Neural cell (in vitro differentiated cells): ENCODE measurements at regions not wholly inside any gene's neighbourhood (a gene's known extent, or its start where the extent isn't known, plus 50 kb on each side); places are given as distances from the start of the nearest gene placed in this dataset.

Experiments used
- H2AFZ ChIP-seq: fragments of 200-600, 300-800 bp; sonication (generic), shearing (Covaris generic); 2 replicates; pipeline ENCODE4 v1.6.0; 2014; ENCODE audit warnings: low read depth, mild to moderate bottlenecking, antibody characterized with exemption, low read length, moderate library complexity
- H3F3A ChIP-seq: fragments of 200-600 bp; shearing (Covaris generic); 2 replicates; pipeline ENCODE4 v1.6.1; 2016; ENCODE audit warnings: mild to moderate bottlenecking, moderate library complexity, mixed read lengths, antibody characterized with exemption, low read length; ENCODE audit not compliant: insufficient read depth, poor library complexity, severe bottlenecking
- H3K27ac ChIP-seq: fragments of 200-600, 300-800 bp; sonication (generic), shearing (Covaris generic); 2 replicates; pipeline ENCODE4 v1.5.1; 2014; ENCODE audit warnings: mild to moderate bottlenecking, low read length, moderate library complexity
- H3K27me3 ChIP-seq: fragments of 300-800, 200-600 bp; sonication (generic), shearing (Covaris generic); 2 replicates; pipeline ENCODE4 v1.6.0; 2014; ENCODE audit warnings: mild to moderate bottlenecking, low read depth, low read length, moderate library complexity; ENCODE audit not compliant: insufficient read depth
- H3K36me3 ChIP-seq: fragments of 300-800, 200-600 bp; sonication (generic), shearing (Covaris generic); 2 replicates; pipeline ENCODE4 v1.5.1; 2014; ENCODE audit warnings: mild to moderate bottlenecking, antibody characterized with exemption, low read length, moderate library complexity; ENCODE audit not compliant: insufficient read depth
- H3K4me2 ChIP-seq: fragments of 300-800, 200-600 bp; sonication (generic), shearing (Covaris generic); 2 replicates; pipeline ENCODE4 v1.6.0; 2014; ENCODE audit warnings: mild to moderate bottlenecking, low read length
- H3K4me3 ChIP-seq: fragments of 300-800, 200-600 bp; sonication (generic), shearing (Covaris generic); 2 replicates; pipeline ENCODE4 v1.5.1; 2014; ENCODE audit warnings: mild to moderate bottlenecking, low read length, moderate library complexity
- H3K79me2 ChIP-seq: fragments of 200-600 bp; shearing (Covaris generic); replicated peaks from 2 replicates; pipeline ENCODE4 v1.6.0; 2014; ENCODE audit warnings: mild to moderate bottlenecking, low read length, moderate library complexity; ENCODE audit not compliant: insufficient read depth
- H3K9ac ChIP-seq: fragments of 300-800, 200-600 bp; sonication (generic), shearing (Covaris generic); 2 replicates; pipeline ENCODE4 v1.6.1; 2016; ENCODE audit warnings: mild to moderate bottlenecking, low read length, mixed read lengths
- H3K9me2 ChIP-seq: fragments of 200-600 bp; shearing (Covaris generic); 2 replicates; pipeline ENCODE4 v1.6.1; 2016; ENCODE audit warnings: mild to moderate bottlenecking, low read length, mixed read lengths; ENCODE audit not compliant: insufficient read depth
- H3K9me3 ChIP-seq: fragments of 200-600, 300-800 bp; sonication (generic), shearing (Covaris generic); 2 replicates; pipeline ENCODE4 v1.6.1; 2016; ENCODE audit warnings: mild to moderate bottlenecking, mixed run types, low read length, moderate library complexity, mixed read lengths
- H4K20me1 ChIP-seq: fragments of 200-600 bp; shearing (Covaris generic); 2 replicates; pipeline ENCODE4 v1.6.1; 2016; ENCODE audit warnings: mild to moderate bottlenecking, mixed run types; ENCODE audit not compliant: insufficient read depth
- CTCF ChIP-seq: fragments of 450-650 bp; IDR thresholded peaks from 2 replicates; pipeline ENCODE4 v1.5.1; 2014; ENCODE audit warnings: antibody characterized with exemption, mild to moderate bottlenecking, moderate library complexity; ENCODE audit not compliant: poor library complexity, severe bottlenecking
- EP300 ChIP-seq: fragments of 450-650 bp; conservative IDR thresholded peaks from 2 replicates; pipeline ENCODE4 v1.6.1; 2014; ENCODE audit warnings: antibody characterized with exemption, mild to moderate bottlenecking, moderate library complexity; ENCODE audit not compliant: poor library complexity, severe bottlenecking
- EZH2 ChIP-seq: fragments of 200-600, 300-800 bp; shearing (Covaris generic), sonication (generic); IDR thresholded peaks from 2 replicates; pipeline ENCODE4 v1.6.1; 2014; ENCODE audit warnings: antibody characterized with exemption, low read length, borderline replicate concordance, mild to moderate bottlenecking; ENCODE audit not compliant: insufficient read depth, poor library complexity, severe bottlenecking
- MXI1 ChIP-seq: fragments of 450-650 bp; conservative IDR thresholded peaks from 2 replicates; pipeline ENCODE4 v1.6.1; 2014; ENCODE audit warnings: antibody characterized with exemption, mild to moderate bottlenecking; ENCODE audit not compliant: poor library complexity, severe bottlenecking
- POLR2AphosphoS5 ChIP-seq: IDR thresholded peaks from 2 replicates; pipeline ENCODE4 v1.6.1; 2012
- RAD21 ChIP-seq: fragments of 450-650 bp; conservative IDR thresholded peaks from 2 replicates; pipeline ENCODE4 v1.6.1; 2014; ENCODE audit warnings: antibody characterized with exemption, mild to moderate bottlenecking, moderate library complexity
- SMC3 ChIP-seq: fragments of 450-650 bp; conservative IDR thresholded peaks from 2 replicates; pipeline ENCODE4 v1.6.1; 2014; ENCODE audit warnings: antibody characterized with exemption, mild to moderate bottlenecking, moderate library complexity; ENCODE audit not compliant: poor library complexity
- TAF1 ChIP-seq: IDR thresholded peaks from 2 replicates; pipeline ENCODE4 v1.6.1; 2012; ENCODE audit warnings: low read depth
- TF ChIP-seq, protein P1 (sequence below): IDR thresholded peaks from 2 replicates; pipeline ENCODE4 v1.6.1; 2012; ENCODE audit warnings: borderline replicate concordance

DNA sequence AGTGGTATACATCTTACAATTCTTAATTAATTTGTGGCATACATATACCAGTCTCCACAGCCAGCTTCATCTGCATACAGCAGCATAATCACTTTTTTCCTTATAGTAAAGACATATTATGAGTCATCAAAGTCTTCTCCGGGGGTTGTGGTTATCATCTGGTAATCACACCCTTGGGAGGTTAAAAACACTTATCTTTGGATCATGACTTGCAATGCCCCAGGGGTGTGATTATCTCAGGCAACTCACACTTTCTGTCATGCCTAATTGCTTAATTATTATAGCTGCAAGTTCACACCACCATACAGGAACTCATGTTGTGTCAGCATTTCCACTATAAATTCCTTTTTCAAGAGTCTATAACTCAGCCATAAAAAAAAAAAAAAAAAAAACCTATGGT is 218.4 kb downstream of the ANXA1 start:
- Histone ChIP-seq H3K27ac (no peak overlapping the region), H3F3A (no peaks in the 10 kb centered on the region), H3K27me3 (no peaks in the 10 kb centered on the region), H3K79me2 (no peaks in the 10 kb centered on the region), H3K9me2 (no peaks in the 10 kb centered on the region), H3K36me3 (no peaks in the 10 kb centered on the region), H3K4me3 (no peak overlapping the region), H4K20me1 (no peaks in the 10 kb centered on the region), H3K4me2 (no peak overlapping the region), H3K9me3 (no peaks in the 10 kb centered on the region), H2AFZ (no peak overlapping the region), H3K9ac (no peak overlapping the region)
- peak; percentile 22 for TF ChIP-seq POLR2AphosphoS5
- no peak for TF ChIP-seq SMC3
- no peak for TF ChIP-seq EZH2
- TF ChIP-seq, protein P1, sequence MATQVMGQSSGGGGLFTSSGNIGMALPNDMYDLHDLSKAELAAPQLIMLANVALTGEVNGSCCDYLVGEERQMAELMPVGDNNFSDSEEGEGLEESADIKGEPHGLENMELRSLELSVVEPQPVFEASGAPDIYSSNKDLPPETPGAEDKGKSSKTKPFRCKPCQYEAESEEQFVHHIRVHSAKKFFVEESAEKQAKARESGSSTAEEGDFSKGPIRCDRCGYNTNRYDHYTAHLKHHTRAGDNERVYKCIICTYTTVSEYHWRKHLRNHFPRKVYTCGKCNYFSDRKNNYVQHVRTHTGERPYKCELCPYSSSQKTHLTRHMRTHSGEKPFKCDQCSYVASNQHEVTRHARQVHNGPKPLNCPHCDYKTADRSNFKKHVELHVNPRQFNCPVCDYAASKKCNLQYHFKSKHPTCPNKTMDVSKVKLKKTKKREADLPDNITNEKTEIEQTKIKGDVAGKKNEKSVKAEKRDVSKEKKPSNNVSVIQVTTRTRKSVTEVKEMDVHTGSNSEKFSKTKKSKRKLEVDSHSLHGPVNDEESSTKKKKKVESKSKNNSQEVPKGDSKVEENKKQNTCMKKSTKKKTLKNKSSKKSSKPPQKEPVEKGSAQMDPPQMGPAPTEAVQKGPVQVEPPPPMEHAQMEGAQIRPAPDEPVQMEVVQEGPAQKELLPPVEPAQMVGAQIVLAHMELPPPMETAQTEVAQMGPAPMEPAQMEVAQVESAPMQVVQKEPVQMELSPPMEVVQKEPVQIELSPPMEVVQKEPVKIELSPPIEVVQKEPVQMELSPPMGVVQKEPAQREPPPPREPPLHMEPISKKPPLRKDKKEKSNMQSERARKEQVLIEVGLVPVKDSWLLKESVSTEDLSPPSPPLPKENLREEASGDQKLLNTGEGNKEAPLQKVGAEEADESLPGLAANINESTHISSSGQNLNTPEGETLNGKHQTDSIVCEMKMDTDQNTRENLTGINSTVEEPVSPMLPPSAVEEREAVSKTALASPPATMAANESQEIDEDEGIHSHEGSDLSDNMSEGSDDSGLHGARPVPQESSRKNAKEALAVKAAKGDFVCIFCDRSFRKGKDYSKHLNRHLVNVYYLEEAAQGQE = no peak
- TF ChIP-seq RAD21 = no peak
- TF ChIP-seq TAF1 = no peak

DNA sequence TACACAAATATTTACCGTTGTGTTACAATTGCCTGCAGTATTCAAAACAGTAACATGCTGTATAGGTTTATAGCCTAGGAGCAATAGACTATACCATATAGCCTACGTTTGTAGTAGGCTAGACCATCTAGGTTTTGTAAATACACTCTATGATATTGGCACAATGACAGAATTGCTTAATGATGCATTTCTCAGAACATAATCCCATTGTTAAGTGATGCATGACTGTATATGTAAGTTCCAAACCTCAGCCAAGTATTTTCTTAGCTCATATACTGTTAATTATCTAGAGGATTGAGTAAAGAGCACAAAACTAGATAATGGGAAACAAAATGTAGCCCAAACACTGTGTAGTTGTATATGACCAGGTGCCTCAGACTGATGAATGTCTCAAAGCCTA is 220.1 kb downstream of the ANXA1 start:
- H3K9me2 ChIP-seq = no peaks in the 10 kb centered on the region
- H3K9me3 ChIP-seq = no peaks in the 10 kb centered on the region
- no peak for TF ChIP-seq TAF1
- TF ChIP-seq CTCF = no peak
- H3K9ac ChIP-seq = no peak overlapping the region
- no peak overlapping the region for H2AFZ ChIP-seq
- H4K20me1 ChIP-seq = no peaks in the 10 kb centered on the region
- no peaks in the 10 kb centered on the region for H3K36me3 ChIP-seq
- H3K27me3 ChIP-seq = no peaks in the 10 kb centered on the region
- H3K27ac ChIP-seq = no peak overlapping the region
- H3K79me2 ChIP-seq = no peaks in the 10 kb centered on the region
- H3K4me3 ChIP-seq = no peak overlapping the region
- H3K4me2 ChIP-seq = no peak overlapping the region
- no peaks in the 10 kb centered on the region for H3F3A ChIP-seq

GRCh38 chr9:73380411-73380810 is 228.7 kb downstream of the ANXA1 start:
- Histone ChIP-seq H3K9me3 (no peaks in the 10 kb centered on the region), H3K4me2 (no peak overlapping the region), H3F3A (no peaks in the 10 kb centered on the region), H2AFZ (no peak overlapping the region), H3K27me3 (no peaks in the 10 kb centered on the region), H3K4me3 (no peak overlapping the region), H3K9me2 (no peaks in the 10 kb centered on the region), H3K27ac (no peak overlapping the region), H3K79me2 (no peaks in the 10 kb centered on the region), H3K9ac (no peak overlapping the region), H4K20me1 (no peaks in the 10 kb centered on the region), H3K36me3 (no peaks in the 10 kb centered on the region)
- TF ChIP-seq, protein P1 = no peak
- no peak for TF ChIP-seq TAF1
- TF ChIP-seq RAD21 = no peak
- no peak for TF ChIP-seq CTCF
- TF ChIP-seq SMC3 = no peak
- TF ChIP-seq EZH2 = no peak
- no peak for TF ChIP-seq EP300
- TF ChIP-seq MXI1 = no peak
- TF ChIP-seq POLR2AphosphoS5 = no peak
